IPS-15b (cell line): ENCODE measurements at regions not wholly inside any gene's neighbourhood (a gene's known extent, or its start where the extent isn't known, plus 50 kb on each side); places are given as distances from the start of the nearest gene placed in this dataset.

Source experiments
- H3K27me3 ChIP-seq: one replicate; pipeline ENCODE4 v1.6.1; 2013; ENCODE audit warnings: low read length; ENCODE audit not compliant: control insufficient read depth, insufficient read depth
- H3K36me3 ChIP-seq: one replicate; pipeline ENCODE4 v1.6.1; 2013; ENCODE audit warnings: low read length; ENCODE audit not compliant: control insufficient read depth, insufficient read depth
- H3K4me1 ChIP-seq: one replicate; pipeline ENCODE4 v1.6.1; 2013; ENCODE audit warnings: mild to moderate bottlenecking, low read length; ENCODE audit not compliant: control insufficient read depth, insufficient read depth
- H3K4me3 ChIP-seq: one replicate; pipeline ENCODE4 v1.5.1; 2013; ENCODE audit warnings: low read depth, low read length
- H3K9ac ChIP-seq: one replicate; pipeline ENCODE4 v1.6.1; 2013; ENCODE audit warnings: low read depth, mild to moderate bottlenecking, low read length
- H3K9me3 ChIP-seq: one replicate; pipeline ENCODE4 v1.6.1; 2013; ENCODE audit warnings: mild to moderate bottlenecking, low read length; ENCODE audit not compliant: control insufficient read depth, insufficient read depth

- Histone ChIP-seq H3K36me3 (no peaks in the 10 kb centered on the region), H3K9ac (no peak overlapping the region), H3K9me3 (no peaks in the 10 kb centered on the region), H3K4me1 (no peaks in the 10 kb centered on the region), H3K27me3 (no peaks in the 10 kb centered on the region), H3K4me3 (no peak overlapping the region)
Observed at GRCh38 chr6:6925391-6926164, 182.2 kb upstream of the RREB1 start.

- Histone ChIP-seq H3K27me3 (no peaks in the 10 kb centered on the region), H3K9me3 (no peaks in the 10 kb centered on the region), H3K4me1 (no peaks in the 10 kb centered on the region), H3K9ac (no peak overlapping the region), H3K36me3 (no peaks in the 10 kb centered on the region), H3K4me3 (no peak overlapping the region)
Observed at GRCh38 chr6:6926856-6927255, 180.9 kb upstream of the RREB1 start.

GRCh38 chr6:6927521-6928361 lies 180.0 kb upstream of the RREB1 start:
- Histone ChIP-seq H3K36me3 (no peaks in the 10 kb centered on the region), H3K9ac (no peak overlapping the region), H3K4me1 (no peaks in the 10 kb centered on the region), H3K4me3 (no peak overlapping the region), H3K27me3 (no peaks in the 10 kb centered on the region), H3K9me3 (no peaks in the 10 kb centered on the region)

- no peaks in the 10 kb centered on the region for H3K36me3 ChIP-seq
- H3K4me1 ChIP-seq, result no peaks in the 10 kb centered on the region
- no peaks in the 10 kb centered on the region for H3K9me3 ChIP-seq
- no peak overlapping the region for H3K9ac ChIP-seq
- H3K4me3 ChIP-seq, result no peak overlapping the region
- H3K27me3 ChIP-seq, result no peaks in the 10 kb centered on the region
Observed at GRCh38 chr6:6930223-6930880, 177.4 kb upstream of the RREB1 start.

GRCh38 chr6:6931071-6932025 lies 176.4 kb upstream of the RREB1 start:
- Histone ChIP-seq H3K9me3 (no peaks in the 10 kb centered on the region), H3K4me3 (no peak overlapping the region), H3K9ac (no peak overlapping the region), H3K27me3 (no peaks in the 10 kb centered on the region), H3K36me3 (no peaks in the 10 kb centered on the region), H3K4me1 (no peaks in the 10 kb centered on the region)

- H3K9ac ChIP-seq, result no peak overlapping the region
- no peak overlapping the region for H3K4me3 ChIP-seq
- H3K27me3 ChIP-seq, result no peaks in the 10 kb centered on the region
- no peaks in the 10 kb centered on the region for H3K4me1 ChIP-seq
- no peaks in the 10 kb centered on the region for H3K9me3 ChIP-seq
- no peaks in the 10 kb centered on the region for H3K36me3 ChIP-seq
Observed at GRCh38 chr6:6932341-6932740, 175.4 kb upstream of the RREB1 start.

- Histone ChIP-seq H3K27me3 (no peaks in the 10 kb centered on the region), H3K36me3 (no peaks in the 10 kb centered on the region), H3K9me3 (no peaks in the 10 kb centered on the region), H3K9ac (no peak overlapping the region), H3K4me3 (no peak overlapping the region), H3K4me1 (no peaks in the 10 kb centered on the region)
Observed at GRCh38 chr6:6932968-6933367, 174.8 kb upstream of the RREB1 start.

GRCh38 chr6:6940031-6941025 lies 167.4 kb upstream of the RREB1 start:
- H3K4me3 ChIP-seq, result no peak overlapping the region
- no peaks in the 10 kb centered on the region for H3K27me3 ChIP-seq
- no peak overlapping the region for H3K9ac ChIP-seq
- no peaks in the 10 kb centered on the region for H3K9me3 ChIP-seq
- H3K36me3 ChIP-seq, result no peaks in the 10 kb centered on the region
- no peaks in the 10 kb centered on the region for H3K4me1 ChIP-seq

- Histone ChIP-seq H3K27me3 (no peaks in the 10 kb centered on the region), H3K4me1 (no peaks in the 10 kb centered on the region), H3K4me3 (no peak overlapping the region), H3K9me3 (no peaks in the 10 kb centered on the region), H3K36me3 (no peaks in the 10 kb centered on the region), H3K9ac (no peak overlapping the region)
Observed at GRCh38 chr6:6941201-6941600, 166.6 kb upstream of the RREB1 start.

- Histone ChIP-seq H3K9ac (no peak overlapping the region), H3K27me3 (no peaks in the 10 kb centered on the region), H3K9me3 (no peaks in the 10 kb centered on the region), H3K4me1 (peaks cover 2% of the 10 kb centered on the region), H3K4me3 (no peak overlapping the region), H3K36me3 (no peaks in the 10 kb centered on the region)
Observed at GRCh38 chr6:6942091-6942490, 165.7 kb upstream of the RREB1 start.
